Muscle layer of duodenum (tissue), 2 donors: ENCODE measurements at regions not wholly inside any gene's neighbourhood (a gene's known extent, or its start where the extent isn't known, plus 50 kb on each side); places are given as distances from the start of the nearest gene placed in this dataset.
A peak's percentile ranks its signal among the peaks of the same experiment; 100 is the strongest.

Experiments
- H3K27ac ChIP-seq: one replicate; pipeline ENCODE4 v1.7.0; 2013; ENCODE audit warnings: mild to moderate bottlenecking, low read length
- H3K27me3 ChIP-seq: one replicate; pipeline ENCODE4 v1.7.0; 2013; ENCODE audit warnings: low read depth, mild to moderate bottlenecking, control low read depth, low read length
- H3K36me3 ChIP-seq, 2 donors: one replicate each; pipeline ENCODE4 v1.7.0; 2013; ENCODE audit warnings: low read length in 2 of 2, control low read depth in 1 of 2, mild to moderate bottlenecking in 1 of 2; ENCODE audit not compliant: insufficient read depth in 2 of 2, control insufficient read depth in 1 of 2
- H3K4me1 ChIP-seq, 2 donors: one replicate each; pipeline ENCODE4 v1.7.0; 2013; ENCODE audit warnings: low read length in 2 of 2, mild to moderate bottlenecking in 2 of 2, control low read depth in 1 of 2, moderate library complexity in 1 of 2; ENCODE audit not compliant: insufficient read depth in 2 of 2, control insufficient read depth in 1 of 2
- H3K4me3 ChIP-seq, 2 donors: one replicate each; pipeline ENCODE4 v1.7.0; 2013; ENCODE audit warnings: low read length in 2 of 2, low read depth in 1 of 2, mild to moderate bottlenecking in 1 of 2
- H3K9me3 ChIP-seq, 2 donors: one replicate each; pipeline ENCODE4 v1.7.0; 2013; ENCODE audit warnings: low read length in 2 of 2, control low read depth in 1 of 2, mild to moderate bottlenecking in 1 of 2; ENCODE audit not compliant: control insufficient read depth in 1 of 2
- donor health status: healthy.

- H3K4me1 ChIP-seq, result no peaks in the 10 kb centered on the region
- H3K9me3 ChIP-seq, result no peaks in the 10 kb centered on the region
- no peaks in the 10 kb centered on the region for H3K36me3 ChIP-seq
- no peak overlapping the region for H3K4me3 ChIP-seq
- peaks cover 10% of the 10 kb centered on the region for H3K27me3 ChIP-seq
- no peak overlapping the region for H3K27ac ChIP-seq
Measured at GRCh38 chr15:20353966-20354883, 187.4 kb downstream of the GOLGA6L6 start.

DNA sequence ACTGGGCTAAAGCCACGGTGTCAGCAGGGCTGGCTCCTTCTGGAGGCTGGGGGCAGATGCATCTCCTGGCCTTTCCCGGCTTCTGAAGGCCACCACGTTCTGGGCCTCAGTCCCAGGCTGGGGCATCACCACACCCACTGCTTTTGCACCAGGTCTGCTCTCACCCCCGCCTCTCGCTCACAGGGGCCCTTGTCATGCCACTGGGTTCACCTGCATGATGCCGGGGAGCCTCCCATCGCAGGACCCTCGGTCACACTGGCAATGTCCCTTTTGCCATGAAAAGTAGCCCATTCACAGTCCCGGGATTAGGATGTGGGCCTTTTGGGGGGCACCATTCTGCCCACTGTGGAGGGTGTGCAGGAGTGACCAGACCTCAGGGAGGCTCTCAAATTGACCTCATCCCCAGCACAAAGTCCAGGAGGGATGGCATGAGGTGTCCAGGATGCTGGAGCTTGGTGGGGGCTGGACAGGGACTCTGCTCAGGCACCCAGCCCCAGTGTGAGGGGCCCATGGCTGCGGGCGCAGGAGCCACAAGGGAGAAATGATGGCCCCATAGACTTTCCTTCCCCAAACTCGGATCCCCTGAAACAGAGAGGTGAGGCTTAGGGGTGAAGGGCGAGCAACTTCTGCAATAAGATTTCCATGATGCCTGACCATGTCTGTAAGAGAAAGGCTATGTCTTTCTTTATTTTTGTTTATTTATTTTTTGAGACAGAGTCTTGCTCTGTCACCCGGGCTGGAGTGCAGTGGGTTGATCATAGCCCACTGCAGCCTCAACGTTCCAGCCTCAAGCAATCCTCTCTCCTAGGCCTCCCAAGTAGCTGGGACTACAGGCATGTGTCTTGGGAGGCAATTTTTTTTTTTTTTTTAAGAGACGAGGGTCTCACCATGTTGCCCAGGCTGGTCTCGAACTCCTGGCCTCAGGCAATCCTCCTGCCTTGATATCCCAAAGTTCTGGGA, 189.1 kb downstream of the GOLGA6L6 start:
- H3K4me3 ChIP-seq, result no peak overlapping the region
- no peaks in the 10 kb centered on the region for H3K9me3 ChIP-seq
- no peak overlapping the region for H3K27ac ChIP-seq
- H3K36me3 ChIP-seq, result no peaks in the 10 kb centered on the region
- peaks cover 10% of the 10 kb centered on the region for H3K27me3 ChIP-seq
- no peaks in the 10 kb centered on the region for H3K4me1 ChIP-seq

DNA sequence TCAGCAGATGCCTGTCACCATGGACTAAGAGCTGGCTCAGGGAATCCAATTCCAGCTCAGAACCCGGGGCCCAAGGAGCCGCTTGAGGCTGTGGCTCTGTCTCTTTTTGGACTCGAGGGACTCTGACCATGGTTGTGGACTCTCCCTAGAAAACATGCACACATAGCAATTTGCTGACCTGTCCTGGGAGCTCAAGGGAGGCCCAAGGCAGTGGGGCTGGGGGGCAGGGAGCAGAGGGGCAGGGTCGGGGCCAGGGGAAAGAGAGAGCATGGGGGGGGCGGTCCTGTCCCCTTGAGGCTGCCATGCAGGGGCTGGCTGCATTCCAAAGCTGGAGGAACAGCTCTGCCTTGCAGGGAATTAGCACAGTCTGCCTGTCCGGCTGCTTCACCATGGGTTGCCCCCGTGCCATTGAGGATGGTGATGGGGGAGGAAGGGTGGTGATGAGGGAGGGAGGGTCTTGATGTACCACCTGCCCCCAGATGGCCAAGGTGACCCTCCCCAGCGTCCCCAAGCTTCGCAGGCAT, 190.1 kb downstream of the GOLGA6L6 start:
- Histone ChIP-seq H3K36me3 (no peaks in the 10 kb centered on the region), H3K4me3 (no peak overlapping the region), H3K27ac (no peak overlapping the region), H3K4me1 (no peaks in the 10 kb centered on the region), H3K27me3 (peaks cover 10% of the 10 kb centered on the region), H3K9me3 (peaks cover 3 to 6% of the 10 kb centered on the region in 2 donors)

DNA sequence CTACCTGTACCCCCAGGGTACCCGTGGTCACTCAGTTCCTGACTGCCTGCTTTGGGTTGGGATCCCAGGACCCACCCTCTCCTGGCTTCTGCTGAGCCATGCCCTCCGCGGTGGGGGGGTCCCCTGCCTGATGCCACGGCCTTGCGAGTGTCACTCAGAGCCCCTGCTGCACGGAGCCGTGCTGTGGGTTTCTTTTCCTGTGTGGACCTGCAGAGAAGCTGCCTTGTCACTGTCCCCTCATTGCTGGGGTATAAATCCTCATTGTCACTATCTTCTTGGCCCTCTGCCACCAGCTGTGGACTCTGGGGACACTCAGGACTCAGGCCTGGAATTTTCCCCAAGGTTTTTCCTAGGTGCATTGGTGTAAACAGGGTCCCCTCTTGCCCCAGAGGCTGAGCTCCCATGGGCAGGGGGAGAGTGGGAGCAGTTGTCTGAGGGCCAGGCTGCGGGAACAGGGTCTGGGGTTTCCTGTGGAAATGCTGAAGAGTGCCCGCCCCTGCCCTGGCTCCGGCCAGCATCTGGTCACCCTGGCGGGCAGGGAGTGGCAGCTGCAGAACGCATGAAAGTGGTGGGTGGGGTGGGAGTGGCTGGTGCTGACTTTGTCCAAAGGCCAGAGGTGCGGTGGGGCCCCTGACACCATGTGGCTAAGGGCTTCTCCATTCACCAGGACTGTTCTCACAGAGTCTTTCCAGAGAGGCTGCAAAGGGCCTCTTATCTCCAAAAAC, 191.7 kb downstream of the GOLGA6L6 start:
- Histone ChIP-seq H3K36me3 (no peaks in the 10 kb centered on the region), H3K4me1 (no peaks in the 10 kb centered on the region), H3K27ac (no peak overlapping the region), H3K4me3 (no peak overlapping the region), H3K9me3 (peaks cover 6 to 15% of the 10 kb centered on the region in 2 donors), H3K27me3 (peaks cover 6% of the 10 kb centered on the region)

- Histone ChIP-seq H3K4me1 (no peaks in the 10 kb centered on the region), H3K9me3 (peaks cover 6 to 15% of the 10 kb centered on the region in 2 donors), H3K27me3 (peaks cover 6% of the 10 kb centered on the region), H3K27ac (no peak overlapping the region), H3K36me3 (no peaks in the 10 kb centered on the region), H3K4me3 (no peak overlapping the region)
Measured at GRCh38 chr15:20348900-20349773, 192.5 kb downstream of the GOLGA6L6 start.

DNA sequence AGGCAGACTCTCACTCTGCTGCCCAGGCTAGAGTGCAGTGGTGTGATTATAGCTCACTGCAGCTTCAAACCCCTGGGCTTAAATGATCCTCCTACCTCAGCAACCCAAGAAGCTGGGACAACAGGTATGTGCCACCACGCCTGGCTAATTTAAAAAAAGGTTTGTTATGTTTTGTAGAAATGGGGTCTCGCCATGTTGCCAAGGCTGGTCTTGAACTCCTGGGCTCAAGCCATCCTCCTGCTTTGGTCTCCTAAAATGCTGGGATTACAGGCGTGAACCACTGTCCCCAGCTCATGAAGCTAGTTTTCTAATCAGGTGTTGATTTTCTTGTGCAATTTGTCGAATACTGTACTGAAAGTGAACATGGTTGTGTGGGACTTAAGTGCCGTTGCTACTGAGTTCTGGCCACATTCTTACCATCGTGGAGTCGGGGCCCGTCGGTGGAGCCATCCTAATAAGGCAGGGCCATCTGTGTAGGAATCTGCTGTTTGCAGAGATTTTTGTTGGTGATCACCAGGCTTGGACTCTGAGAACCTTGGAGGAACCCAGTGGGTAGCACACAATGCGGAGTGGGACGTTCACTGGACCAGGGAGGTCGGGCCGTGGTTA, 193.2 kb downstream of the GOLGA6L6 start:
- no peak overlapping the region for H3K27ac ChIP-seq
- no peaks in the 10 kb centered on the region for H3K4me1 ChIP-seq
- H3K9me3 ChIP-seq, result peaks cover 6 to 15% of the 10 kb centered on the region in 2 donors
- H3K27me3 ChIP-seq, result peaks cover 6% of the 10 kb centered on the region
- H3K36me3 ChIP-seq, result no peaks in the 10 kb centered on the region
- H3K4me3 ChIP-seq, result no peak overlapping the region

DNA sequence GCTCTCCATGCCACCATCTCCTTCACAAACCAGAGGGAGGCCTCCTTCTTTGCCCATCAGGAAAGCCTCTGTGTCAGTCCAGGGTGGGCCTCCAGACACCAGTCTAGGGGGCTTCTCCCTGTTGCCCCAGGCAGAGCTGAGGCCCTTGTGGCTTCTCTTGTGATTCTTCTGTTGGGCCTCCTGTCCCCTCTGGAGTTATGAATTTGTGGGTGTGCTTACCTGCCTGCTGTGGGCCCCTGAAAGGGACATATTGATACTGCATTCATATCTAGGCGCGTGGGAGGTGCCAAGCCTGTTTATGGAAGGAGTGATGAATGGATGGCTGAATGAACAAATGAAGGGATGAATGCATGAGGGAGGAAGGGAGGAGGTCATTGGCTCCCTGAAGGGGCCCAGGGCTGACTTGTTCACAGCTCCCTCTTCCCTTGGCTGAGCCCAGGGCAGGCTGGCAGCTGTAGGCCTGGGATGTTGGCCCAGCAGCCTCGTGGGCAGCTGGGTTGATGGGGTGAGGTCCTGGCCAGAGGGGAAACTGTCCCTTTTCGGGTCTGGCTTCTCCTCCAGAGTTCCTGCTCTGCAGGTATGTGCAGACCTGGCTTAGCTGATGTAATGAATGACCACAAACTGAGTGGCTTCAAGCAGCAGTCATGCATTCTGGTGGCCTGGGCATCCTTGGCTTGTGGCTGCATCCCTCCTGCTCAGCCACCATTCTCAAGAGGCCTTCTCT, 195.4 kb downstream of the GOLGA6L6 start:
- H3K4me1 ChIP-seq, result no peaks in the 10 kb centered on the region
- no peak overlapping the region for H3K27ac ChIP-seq
- peak overlapping the region in 1 of 2 donors; percentile 5 for H3K4me3 ChIP-seq
- peaks cover 6% of the 10 kb centered on the region for H3K27me3 ChIP-seq
- peaks cover 6 to 28% of the 10 kb centered on the region in 2 donors for H3K9me3 ChIP-seq
- H3K36me3 ChIP-seq, result no peaks in the 10 kb centered on the region

DNA sequence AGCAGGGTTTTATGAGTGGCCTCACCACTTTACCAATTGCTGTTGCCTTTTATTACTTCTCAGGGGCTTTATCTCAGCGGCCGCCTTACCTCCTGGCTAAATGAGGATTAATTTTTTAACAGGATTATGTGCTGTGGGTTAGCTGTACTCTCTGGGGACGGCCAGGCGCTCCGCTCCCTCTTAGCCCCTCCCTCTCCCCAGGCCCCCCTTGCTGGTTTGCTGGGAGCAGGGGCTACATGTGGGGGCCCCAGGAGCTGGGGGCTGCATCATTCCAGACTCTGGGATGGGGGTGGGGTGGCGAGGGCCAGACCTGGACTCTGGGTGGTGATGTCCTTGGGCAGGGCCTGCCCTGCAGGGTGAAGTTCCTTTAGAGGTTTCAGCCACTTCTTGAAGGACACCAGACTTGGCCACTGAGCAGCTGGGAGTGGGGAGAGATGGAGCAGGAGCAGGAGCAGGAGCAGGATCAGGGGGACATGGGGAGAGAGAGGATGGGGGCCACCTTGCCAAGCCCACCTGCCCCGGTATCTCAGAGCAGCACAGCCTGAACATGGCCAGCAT, 196.1 kb downstream of the GOLGA6L6 start:
- Histone ChIP-seq H3K4me1 (no peaks in the 10 kb centered on the region), H3K27me3 (peaks cover 6% of the 10 kb centered on the region), H3K4me3 (no peak overlapping the region), H3K9me3 (peaks cover 6 to 35% of the 10 kb centered on the region in 2 donors), H3K27ac (no peak overlapping the region), H3K36me3 (no peaks in the 10 kb centered on the region)

- peaks cover under 1% of the 10 kb centered on the region for H3K27me3 ChIP-seq
- H3K4me3 ChIP-seq, result no peak overlapping the region
- no peak overlapping the region for H3K27ac ChIP-seq
- peaks cover 6 to 40% of the 10 kb centered on the region in 2 donors for H3K9me3 ChIP-seq
- H3K4me1 ChIP-seq, result no peaks in the 10 kb centered on the region
- H3K36me3 ChIP-seq, result no peaks in the 10 kb centered on the region
Measured at GRCh38 chr15:20344601-20345400, 196.8 kb downstream of the GOLGA6L6 start.
